A204.1 (cell line): ENCODE measurements at regions not wholly inside any gene's neighbourhood (a gene's known extent, or its start where the extent isn't known, plus 50 kb on each side); places are given as distances from the start of the nearest gene placed in this dataset.

ENCODE experiments used
- FAIRE-seq: peaks from 2 replicates; lab custom pipeline; 2012; peaks lifted over from hg19 to GRCh38; lab: Jason Lieb, UNC

GRCh38 chr5:159763562-159763961 lies 152.7 kb upstream of the ADRA1B start:
- no peak for FAIRE-seq

GRCh38 chr5:159764283-159765134 lies 151.8 kb upstream of the ADRA1B start:
- FAIRE-seq = no peak

GRCh38 chr5:159765135-159765433 lies 151.2 kb upstream of the ADRA1B start:
- FAIRE-seq = no peak

GRCh38 chr5:159765760-159766517 lies 150.3 kb upstream of the ADRA1B start:
- no peak for FAIRE-seq

GRCh38 chr5:159768243-159768642 lies 148.0 kb upstream of the ADRA1B start:
- FAIRE-seq = no peak

GRCh38 chr5:159772698-159773061 lies 143.6 kb upstream of the ADRA1B start:
- FAIRE-seq = no peak

GRCh38 chr5:159773062-159773924 lies 143.0 kb upstream of the ADRA1B start:
- no peak for FAIRE-seq

- FAIRE-seq = no peak
Observed at GRCh38 chr5:159774476-159775031, 141.7 kb upstream of the ADRA1B start.

GRCh38 chr5:159775890-159776289 lies 140.4 kb upstream of the ADRA1B start:
- no peak for FAIRE-seq

- no peak for FAIRE-seq
Observed at GRCh38 chr5:159777049-159777660, 139.1 kb upstream of the ADRA1B start.

- FAIRE-seq = no peak
Observed at GRCh38 chr5:159779481-159779880, 136.8 kb upstream of the ADRA1B start.

- no peak for FAIRE-seq
Observed at GRCh38 chr5:159780246-159780645, 136.0 kb upstream of the ADRA1B start.

GRCh38 chr5:159781626-159782157 lies 134.6 kb upstream of the ADRA1B start:
- no peak for FAIRE-seq

- FAIRE-seq = no peak
Observed at GRCh38 chr5:159782197-159782994, 133.9 kb upstream of the ADRA1B start.

- no peak for FAIRE-seq
Observed at GRCh38 chr5:159782995-159783300, 133.3 kb upstream of the ADRA1B start.

- FAIRE-seq = no peak
Observed at GRCh38 chr5:159783726-159784247, 132.5 kb upstream of the ADRA1B start.

- no peak for FAIRE-seq
Observed at GRCh38 chr5:159784993-159785392, 131.3 kb upstream of the ADRA1B start.

GRCh38 chr5:159785656-159786055 lies 130.6 kb upstream of the ADRA1B start:
- no peak for FAIRE-seq

- FAIRE-seq = no peak
Observed at GRCh38 chr5:159786201-159786600, 130.1 kb upstream of the ADRA1B start.

- FAIRE-seq = no peak
Observed at GRCh38 chr5:159786901-159787691, 129.2 kb upstream of the ADRA1B start.
